K562 (cell line): ENCODE measurements at regions not wholly inside any gene's neighbourhood (a gene's known extent, or its start where the extent isn't known, plus 50 kb on each side); places are given as distances from the start of the nearest gene placed in this dataset.

Experiments used
- JUN ChIP-seq, 2 experiments: sonication (generic) in 1 of 2; formaldehyde crosslinking in 1 of 2; IDR thresholded peaks; 2 replicates each; pipeline versions ENCODE4 v1.6.1 to v1.8.0; 2012 to 2022; ENCODE audit warnings: borderline replicate concordance in 2 of 2, mild to moderate bottlenecking in 2 of 2, improper control_type of control experiment in 1 of 2, low read depth in 1 of 2, low read length in 1 of 2, missing genetic modification reagents in 1 of 2
- PHF21A ChIP-seq: fragments of 450-650 bp; IDR thresholded peaks from 2 replicates; pipeline ENCODE4 v1.6.1; 2017; ENCODE audit warnings: low read depth, borderline replicate concordance
- SMAD1 ChIP-seq: fragments of 150-350 bp; IDR thresholded peaks from 2 replicates; pipeline ENCODE4 v1.6.1; 2014; ENCODE audit warnings: low read length, low read depth; ENCODE audit not compliant: partially characterized antibody
- ZC3H8 ChIP-seq: fragments of 450-650 bp; IDR thresholded peaks from 2 replicates; pipeline ENCODE4 v1.6.1; 2017

- TF ChIP-seq ZC3H8 = no peak
- TF ChIP-seq JUN (IDR thresholded peaks at IDR 0.05; ENCODE audit: borderline replicate concordance, low read depth, low read length) = no peak
- TF ChIP-seq JUN (CRISPR knock-in tag; IDR thresholded peaks at IDR 0.05; ENCODE audit: borderline replicate concordance) = no peak
- no peak for TF ChIP-seq SMAD1
- TF ChIP-seq PHF21A = no peak
Measured at GRCh38 chr12:33825986-33826602, 196.2 kb upstream of the ALG10 start.
